ENCODE measurements at regions not wholly inside any gene's neighbourhood (a gene's known extent, or its start where the extent isn't known, plus 50 kb on each side); places are given as distances from the start of the nearest gene placed in this dataset.

GRCh38 chr1:221085701-221086375 is 206.6 kb downstream of the HLX start:
- Histone ChIP-seq H3K36me3 (replicated peaks) (no peaks in the 10 kb centered on the region), H3K27me3 (replicated peaks) (no peaks in the 10 kb centered on the region), H3K27ac (no peak overlapping the region), H3K4me3 (ENCODE audit: low read depth, low read length) (no peak overlapping the region)
- no peak for DNase-seq
- TF ChIP-seq, protein P1, sequence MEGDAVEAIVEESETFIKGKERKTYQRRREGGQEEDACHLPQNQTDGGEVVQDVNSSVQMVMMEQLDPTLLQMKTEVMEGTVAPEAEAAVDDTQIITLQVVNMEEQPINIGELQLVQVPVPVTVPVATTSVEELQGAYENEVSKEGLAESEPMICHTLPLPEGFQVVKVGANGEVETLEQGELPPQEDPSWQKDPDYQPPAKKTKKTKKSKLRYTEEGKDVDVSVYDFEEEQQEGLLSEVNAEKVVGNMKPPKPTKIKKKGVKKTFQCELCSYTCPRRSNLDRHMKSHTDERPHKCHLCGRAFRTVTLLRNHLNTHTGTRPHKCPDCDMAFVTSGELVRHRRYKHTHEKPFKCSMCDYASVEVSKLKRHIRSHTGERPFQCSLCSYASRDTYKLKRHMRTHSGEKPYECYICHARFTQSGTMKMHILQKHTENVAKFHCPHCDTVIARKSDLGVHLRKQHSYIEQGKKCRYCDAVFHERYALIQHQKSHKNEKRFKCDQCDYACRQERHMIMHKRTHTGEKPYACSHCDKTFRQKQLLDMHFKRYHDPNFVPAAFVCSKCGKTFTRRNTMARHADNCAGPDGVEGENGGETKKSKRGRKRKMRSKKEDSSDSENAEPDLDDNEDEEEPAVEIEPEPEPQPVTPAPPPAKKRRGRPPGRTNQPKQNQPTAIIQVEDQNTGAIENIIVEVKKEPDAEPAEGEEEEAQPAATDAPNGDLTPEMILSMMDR (IDR thresholded peaks at IDR 0.05; ENCODE audit: low read depth, low read length, missing control alignments) = no peak
- in situ Hi-C loops (cut with HindIII; ENCODE audit: low pct_ligation_motif_present, low sequenced_read_pairs) = no loop called here

GRCh38 chr1:221087919-221088318 is 208.7 kb downstream of the HLX start:
- H3K27me3 ChIP-seq (replicated peaks) = no peaks in the 10 kb centered on the region
- no peak overlapping the region for H3K4me3 ChIP-seq (ENCODE audit: low read depth, low read length)
- TF ChIP-seq, protein P1 (IDR thresholded peaks at IDR 0.05; ENCODE audit: low read depth, low read length, missing control alignments) = no peak
- H3K36me3 ChIP-seq (replicated peaks) = no peaks in the 10 kb centered on the region
- no peak overlapping the region for H3K27ac ChIP-seq
- in situ Hi-C loops (cut with HindIII; ENCODE audit: low pct_ligation_motif_present, low sequenced_read_pairs) = no loop called here
- DNase-seq = no peak

GRCh38 chr1:221089273-221089672 is 210.0 kb downstream of the HLX start:
- in situ Hi-C loops (cut with HindIII; ENCODE audit: low pct_ligation_motif_present, low sequenced_read_pairs) = no loop called here
- Histone ChIP-seq H3K27ac (peak overlapping the region; percentile 44), H3K4me3 (ENCODE audit: low read depth, low read length) (no peak overlapping the region), H3K36me3 (replicated peaks) (no peaks in the 10 kb centered on the region), H3K27me3 (replicated peaks) (no peaks in the 10 kb centered on the region)
- TF ChIP-seq, protein P1 (IDR thresholded peaks at IDR 0.05; ENCODE audit: low read depth, low read length, missing control alignments) = no peak
- no peak for DNase-seq

DNA sequence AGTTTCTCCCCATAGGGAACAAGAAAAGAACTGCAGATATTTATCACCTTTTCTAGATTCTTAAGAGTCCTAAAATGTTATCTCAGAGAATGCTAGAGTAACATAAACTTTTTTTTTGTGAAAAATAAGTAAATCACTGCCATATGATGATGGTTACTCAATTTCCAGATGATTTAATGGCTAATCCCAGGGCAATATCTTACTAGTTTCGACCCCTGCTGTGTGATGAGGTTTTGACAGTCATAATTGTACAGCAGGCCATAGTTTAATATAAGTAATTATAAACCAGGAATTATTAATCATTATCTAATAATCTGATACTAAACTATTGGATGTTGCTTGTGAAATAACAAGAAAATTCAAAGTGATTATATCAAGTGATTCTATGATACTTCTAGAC is 210.6 kb downstream of the HLX start:
- H3K4me3 ChIP-seq (ENCODE audit: low read depth, low read length) = no peak overlapping the region
- no peaks in the 10 kb centered on the region for H3K36me3 ChIP-seq (replicated peaks)
- DNase-seq = no peak
- in situ Hi-C loops (cut with HindIII; ENCODE audit: low pct_ligation_motif_present, low sequenced_read_pairs) = no loop called here
- H3K27me3 ChIP-seq (replicated peaks) = no peaks in the 10 kb centered on the region
- H3K27ac ChIP-seq = peak overlapping the region; percentile 44
- TF ChIP-seq, protein P1 (IDR thresholded peaks at IDR 0.05; ENCODE audit: low read depth, low read length, missing control alignments) = no peak

GRCh38 chr1:221093903-221094791 is 214.9 kb downstream of the HLX start:
- no peak for DNase-seq
- TF ChIP-seq, protein P1 (IDR thresholded peaks at IDR 0.05; ENCODE audit: low read depth, low read length, missing control alignments) = no peak
- Histone ChIP-seq H3K36me3 (replicated peaks) (no peaks in the 10 kb centered on the region), H3K27ac (no peak overlapping the region), H3K27me3 (replicated peaks) (no peaks in the 10 kb centered on the region), H3K4me3 (ENCODE audit: low read depth, low read length) (no peak overlapping the region)
- in situ Hi-C loops (cut with HindIII; ENCODE audit: low pct_ligation_motif_present, low sequenced_read_pairs) = no loop called here
